OCI-LY7 (cell line): ENCODE measurements at regions not wholly inside any gene's neighbourhood (a gene's known extent, or its start where the extent isn't known, plus 50 kb on each side); places are given as distances from the start of the nearest gene placed in this dataset.

Experiments used
- CTCF ChIP-seq: fragments of 200-600 bp; sonication (generic); conservative IDR thresholded peaks from 2 replicates; pipeline ENCODE4 v1.5.1; 2014; ENCODE audit warnings: mild to moderate bottlenecking, antibody characterized with exemption, low read length, moderate library complexity, mixed read lengths
- EZH2phosphoT487 ChIP-seq: fragments of 200-600 bp; sonication (generic); IDR thresholded peaks from 2 replicates; pipeline ENCODE4 v1.6.1; 2018; ENCODE audit warnings: low read depth, borderline replicate concordance, mild to moderate bottlenecking, mixed run types, antibody characterized with exemption, low read length, moderate library complexity, mixed read lengths

- TF ChIP-seq EZH2phosphoT487: no peak
- TF ChIP-seq CTCF: no peak
Observed at GRCh38 chr2:147548451-147548850, 296.4 kb upstream of the ACVR2A start.
